Erythroblast (primary cell): ENCODE measurements at regions not wholly inside any gene's neighbourhood (a gene's known extent, or its start where the extent isn't known, plus 50 kb on each side); places are given as distances from the start of the nearest gene placed in this dataset.

ENCODE experiments used
- DNase-seq, 2 experiments: peaks; one replicate each; lab custom pipeline; 2025; lab: John Stamatoyannopoulos, UW
- GATA1 ChIP-seq: IDR thresholded peaks from 2 replicates; pipeline ENCODE4 v1.6.1; 2011; ENCODE audit warnings: low read depth, mild to moderate bottlenecking, control low read depth, low read length, moderate library complexity
- POLR2A ChIP-seq: IDR thresholded peaks from 2 replicates; pipeline ENCODE4 v1.6.1; 2011; ENCODE audit warnings: mild to moderate bottlenecking, low read length

DNA sequence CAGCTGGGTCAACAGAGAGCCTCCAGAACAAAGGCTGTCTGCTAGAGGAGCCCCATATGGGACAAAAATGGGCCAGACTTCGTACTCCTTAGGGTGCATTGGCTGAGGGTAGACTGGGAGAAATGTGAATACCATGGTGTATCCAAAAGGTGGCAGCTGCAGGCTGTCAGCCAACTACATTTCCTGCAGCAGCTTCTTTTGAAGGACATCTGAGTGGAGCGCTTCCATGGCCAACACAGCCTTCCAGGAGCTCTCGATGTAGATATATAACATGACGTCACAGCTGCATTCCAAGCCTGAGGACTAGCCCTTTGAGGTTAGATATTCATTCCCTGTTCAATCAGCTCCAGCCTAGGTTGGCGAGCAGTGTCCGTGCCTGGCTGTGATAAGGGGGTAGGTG, 107.7 kb downstream of the MAB21L3 start:
- no peak for DNase-seq
- TF ChIP-seq GATA1 = no peak
- TF ChIP-seq POLR2A = no peak

DNA sequence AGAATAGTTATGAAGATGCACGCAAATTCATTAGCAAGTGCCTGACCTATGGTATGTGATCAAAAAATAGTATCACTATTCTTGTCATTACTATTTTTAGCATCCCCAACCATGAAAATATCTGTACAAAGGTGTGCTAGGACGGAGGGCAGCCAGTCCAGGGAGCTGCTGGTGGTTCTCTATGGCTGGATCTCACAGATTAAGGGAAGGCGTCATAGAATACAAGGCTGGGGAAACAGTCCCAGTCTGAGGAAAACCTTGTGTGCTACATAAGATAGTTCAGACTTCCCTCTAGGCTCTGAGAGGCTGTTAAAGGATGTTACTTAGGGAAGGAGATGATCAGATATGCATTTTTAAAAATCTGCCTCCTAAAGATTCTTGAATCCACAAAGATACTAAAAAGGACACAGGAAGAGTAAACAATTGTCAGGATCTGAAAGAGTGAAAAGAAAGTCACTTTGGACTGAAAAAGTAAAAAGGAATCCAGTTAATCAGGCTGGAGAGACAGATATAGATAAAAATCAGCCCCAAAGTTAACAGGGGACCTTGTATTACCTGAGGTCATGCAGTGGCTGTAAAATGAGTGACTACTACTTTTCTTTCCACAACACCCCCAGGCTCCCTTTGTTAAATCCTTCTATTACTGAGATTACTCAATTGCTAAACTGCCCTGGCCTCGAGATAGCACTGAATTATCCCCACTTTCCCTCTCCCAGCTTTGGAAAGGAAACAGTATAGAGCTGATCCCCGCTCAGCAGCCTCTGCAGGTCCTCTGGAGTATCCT, 108.6 kb downstream of the MAB21L3 start:
- no peak for DNase-seq
- TF ChIP-seq GATA1 = no peak
- TF ChIP-seq POLR2A = no peak

DNA sequence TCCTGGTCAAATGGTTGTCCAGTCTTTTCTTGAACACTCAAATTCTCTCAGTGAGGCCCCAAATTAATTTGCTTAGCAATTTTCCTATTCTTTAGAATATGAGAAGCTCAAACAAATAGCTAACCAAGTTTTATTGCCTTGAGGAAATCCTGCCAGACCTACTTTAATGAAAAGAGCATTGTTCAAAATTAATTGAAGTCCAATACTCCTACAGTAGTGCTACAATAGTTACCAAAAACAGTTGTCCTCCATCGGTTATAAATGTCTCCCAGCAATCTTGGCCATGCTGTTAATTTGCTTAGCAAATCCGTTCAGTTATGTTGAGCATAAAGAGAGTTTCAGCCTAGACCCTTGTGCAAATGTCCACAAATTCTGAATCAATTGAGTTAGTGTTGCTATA, 112.9 kb downstream of the MAB21L3 start:
- no peak for TF ChIP-seq GATA1
- TF ChIP-seq POLR2A = no peak
- no peak for DNase-seq

DNA sequence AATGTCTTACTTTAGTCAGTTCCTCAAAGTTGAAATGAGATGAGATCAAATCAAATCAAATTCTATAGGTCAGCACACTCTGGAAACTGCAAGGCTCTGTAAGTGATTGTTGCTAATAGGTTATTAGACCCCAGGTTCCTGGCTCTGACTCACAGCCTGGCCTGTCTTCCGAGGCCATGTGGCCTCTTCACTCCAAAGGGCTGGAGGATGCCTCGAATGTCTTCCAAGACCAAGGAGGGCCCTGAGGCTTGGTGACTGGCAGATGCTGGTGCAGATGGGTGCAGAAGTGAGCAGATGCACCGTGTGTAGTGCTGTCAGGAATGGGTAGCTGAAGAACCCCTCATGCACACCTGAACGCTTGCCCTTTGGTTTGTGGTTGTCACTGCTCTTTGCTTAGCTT, 113.4 kb downstream of the MAB21L3 start:
- no peak for TF ChIP-seq GATA1
- no peak for TF ChIP-seq POLR2A
- DNase-seq = no peak

DNA sequence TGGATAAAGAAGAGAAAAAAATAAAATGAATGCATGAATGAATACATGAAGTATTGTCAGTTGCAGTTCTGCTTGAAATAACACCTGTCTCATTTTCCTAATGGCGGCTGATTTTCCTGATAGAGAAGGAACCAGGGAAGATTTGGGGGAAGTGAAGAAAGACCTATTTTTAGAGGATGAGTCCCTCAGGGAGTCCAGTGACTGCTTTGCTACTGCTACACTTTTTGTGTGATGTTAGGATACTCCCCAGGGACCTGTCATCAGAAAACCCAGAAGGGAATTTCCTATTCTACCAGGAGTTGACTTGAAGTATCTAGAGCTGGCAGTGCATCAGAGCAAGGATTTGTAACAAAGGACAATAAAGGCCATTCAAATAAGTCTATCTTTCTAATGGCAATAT, 114.8 kb downstream of the MAB21L3 start:
- no peak for DNase-seq
- no peak for TF ChIP-seq GATA1
- no peak for TF ChIP-seq POLR2A

DNA sequence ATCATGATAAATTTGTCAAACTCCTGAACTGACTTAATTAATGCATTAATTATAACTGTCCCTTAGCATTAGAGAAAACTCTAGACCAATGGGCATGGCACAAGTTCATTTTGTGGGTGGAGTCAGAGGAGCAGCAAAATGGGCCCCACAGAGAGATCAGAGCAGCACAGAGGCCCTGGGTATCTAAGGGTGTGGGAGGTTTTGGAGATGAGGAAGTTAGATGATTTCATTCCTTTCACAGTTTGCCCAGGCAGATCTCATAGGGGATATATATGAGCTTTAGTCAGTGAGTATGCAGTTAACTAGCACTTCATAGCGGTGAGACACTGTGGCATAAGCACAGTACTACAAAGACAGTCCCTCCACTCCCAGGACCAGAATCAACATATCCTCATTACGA, 117.3 kb downstream of the MAB21L3 start:
- TF ChIP-seq GATA1 = no peak
- TF ChIP-seq POLR2A = no peak

DNA sequence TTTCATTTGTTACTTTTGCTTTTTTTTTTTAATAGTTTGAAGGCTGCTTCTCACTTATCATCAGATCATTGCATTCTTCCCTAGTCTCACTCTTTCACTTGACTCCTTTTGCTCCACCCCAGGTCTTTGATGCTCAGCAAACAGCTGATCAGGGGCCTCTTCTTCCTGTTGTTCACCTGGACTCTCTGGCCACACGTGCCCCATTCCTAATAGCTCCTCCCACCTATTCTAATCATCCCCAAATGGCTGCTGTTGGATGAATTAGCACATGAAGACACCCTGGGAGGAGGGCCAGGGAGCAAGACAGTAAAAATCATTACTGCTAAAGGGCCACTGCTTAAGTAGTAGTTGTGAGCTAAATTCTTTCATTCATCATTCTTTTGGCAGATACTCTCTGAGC, 119.5 kb downstream of the MAB21L3 start:
- no peak for DNase-seq
- TF ChIP-seq GATA1 = no peak

More for the DNA sequence above, 117.3 kb downstream of the MAB21L3 start:
- no peak for DNase-seq

DNA sequence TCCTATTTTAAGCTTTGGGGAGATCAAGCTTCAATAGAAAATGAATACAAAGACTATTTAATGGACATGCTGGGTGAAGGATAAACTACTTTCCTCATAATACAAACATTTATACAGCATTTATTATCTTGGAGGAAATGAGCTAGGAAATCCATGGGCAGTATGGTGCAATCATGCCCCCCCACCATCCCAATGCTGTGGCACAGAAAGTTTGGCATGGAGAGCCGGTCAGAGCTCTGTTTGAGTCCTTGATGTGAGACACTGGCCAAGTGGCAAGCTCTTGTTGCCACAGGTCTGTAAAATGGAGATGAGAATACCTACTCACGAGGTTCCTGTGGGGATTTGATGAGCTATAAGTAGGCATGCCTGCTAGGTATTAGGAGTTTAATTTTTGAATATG, 120.6 kb downstream of the MAB21L3 start:
- TF ChIP-seq POLR2A = no peak
- TF ChIP-seq GATA1 = no peak
- DNase-seq = no peak

DNA sequence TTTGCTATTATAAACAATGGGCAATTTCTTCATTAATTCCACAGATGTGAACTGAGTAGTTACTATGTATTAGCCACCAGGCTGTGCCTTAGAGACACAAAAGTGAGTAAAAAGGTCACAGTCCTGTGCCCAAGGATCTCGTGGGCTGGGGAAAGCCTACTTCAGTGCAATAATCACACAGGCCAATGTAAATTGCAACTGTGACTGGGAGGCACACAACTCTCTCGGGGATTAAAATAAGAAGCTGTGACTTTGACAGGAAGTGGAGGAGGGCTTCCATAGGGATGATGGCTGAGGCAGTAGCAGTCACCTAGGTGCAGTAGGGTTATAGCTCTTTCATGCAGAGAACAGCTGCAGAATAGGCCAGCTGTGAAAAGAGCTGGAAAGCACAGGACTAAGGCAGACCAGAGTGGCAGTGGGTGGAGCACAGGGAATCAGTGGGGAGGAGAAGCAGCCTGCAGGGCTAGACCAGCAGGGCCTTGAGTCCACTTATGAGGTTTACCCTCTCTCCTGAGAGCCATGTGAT, 121.9 kb downstream of the MAB21L3 start:
- no peak for DNase-seq
- no peak for TF ChIP-seq POLR2A
- TF ChIP-seq GATA1 = no peak

DNA sequence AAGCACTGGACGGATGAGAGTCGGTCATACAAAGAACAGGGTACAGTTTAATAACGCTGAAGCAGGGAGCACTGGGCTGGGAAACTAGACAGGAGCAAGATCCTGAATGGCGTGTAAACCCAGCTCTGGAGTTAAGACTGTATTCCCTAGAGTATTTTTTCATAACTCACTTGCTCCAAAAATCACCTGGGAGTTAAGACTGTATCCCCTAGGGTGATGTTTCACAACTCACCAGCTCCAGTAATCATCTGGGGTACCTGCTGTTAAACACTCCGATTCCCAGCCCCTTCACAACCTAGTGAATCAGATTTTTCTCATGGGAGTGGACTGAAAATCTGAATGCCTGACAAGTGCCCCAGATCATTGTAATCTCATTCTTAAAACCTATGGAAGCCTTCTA, 123.2 kb downstream of the MAB21L3 start:
- DNase-seq = no peak

DNA sequence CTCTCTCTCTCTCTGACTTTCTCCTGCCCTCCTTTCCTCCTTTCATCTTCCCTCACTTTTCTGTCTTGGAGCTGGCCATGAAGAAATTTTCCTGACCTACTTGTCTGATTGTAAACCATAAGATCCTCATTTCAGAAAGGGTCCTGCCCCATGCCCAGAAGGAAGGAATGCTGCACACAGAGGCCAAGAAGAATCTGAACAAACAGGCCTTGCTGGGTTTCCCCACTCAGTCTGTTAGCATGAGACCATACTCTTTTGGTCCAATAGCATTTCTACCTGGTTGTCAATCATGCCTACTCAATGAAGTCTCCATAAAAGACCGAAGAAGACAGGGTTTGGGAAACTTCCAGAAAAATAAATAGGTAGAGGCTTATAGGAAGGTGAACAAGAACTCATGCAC, 128.7 kb downstream of the MAB21L3 start:
- TF ChIP-seq POLR2A (no peak), GATA1 (no peak)
- no peak for DNase-seq

More for the DNA sequence above, 123.2 kb downstream of the MAB21L3 start:
- TF ChIP-seq POLR2A (no peak), GATA1 (no peak)

DNA sequence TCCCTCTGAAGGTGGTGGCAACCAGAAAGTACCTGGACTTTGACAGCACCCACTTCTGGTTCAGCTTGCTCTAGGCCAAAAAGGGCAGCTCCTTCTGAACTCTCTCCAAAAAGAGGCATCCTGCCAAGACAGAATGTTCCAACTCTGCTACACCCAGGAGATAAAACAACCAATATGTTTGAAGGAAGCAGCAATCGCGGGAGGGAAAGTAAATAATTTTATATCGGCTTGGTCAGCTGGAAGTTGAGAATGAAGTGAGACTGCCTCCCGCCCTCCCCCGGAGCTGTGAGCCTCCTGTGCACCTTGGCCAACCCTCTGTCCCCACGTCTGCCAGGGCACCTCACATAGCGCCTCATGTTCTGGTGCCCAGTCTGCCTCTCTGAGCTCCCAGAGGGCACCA, 130.3 kb upstream of the ATP1A1 start:
- no peak for TF ChIP-seq GATA1
- no peak for TF ChIP-seq POLR2A
- no peak for DNase-seq

DNA sequence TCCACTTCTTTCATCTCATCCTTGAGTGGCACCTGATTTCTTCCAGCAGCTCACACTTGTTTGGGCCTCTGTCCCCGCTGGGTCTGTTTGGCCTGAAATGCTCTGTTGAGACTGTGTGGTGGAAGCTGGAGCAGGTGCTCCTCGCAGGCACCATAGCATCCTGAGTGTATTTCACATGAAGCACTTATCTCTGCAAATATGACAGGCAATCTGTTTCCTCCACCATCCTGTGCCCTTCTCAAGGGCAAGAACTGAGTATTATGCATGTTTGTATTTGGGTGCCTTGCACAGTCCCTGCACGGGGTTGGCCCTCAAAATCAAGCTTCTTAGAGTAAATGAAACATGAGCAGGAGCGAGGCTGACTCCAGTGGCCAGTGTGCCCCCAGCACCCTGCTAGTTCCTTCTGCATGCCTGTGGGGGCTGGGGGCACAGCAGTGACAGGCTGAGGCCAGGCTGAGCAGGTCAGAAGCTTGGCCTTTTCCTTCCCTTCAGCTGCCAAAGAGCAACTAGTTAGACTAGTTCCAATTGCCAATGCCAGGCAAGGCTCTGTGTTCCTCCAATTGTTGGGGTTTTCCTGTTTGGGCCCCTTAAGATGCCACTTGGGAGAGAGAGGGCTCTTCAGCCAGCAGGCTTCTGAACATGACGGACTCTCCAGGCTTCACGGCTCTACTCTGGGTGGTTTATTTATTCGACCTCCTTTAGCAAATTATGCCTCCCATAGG, 129.6 kb upstream of the ATP1A1 start:
- TF ChIP-seq POLR2A = no peak
- TF ChIP-seq GATA1 = no peak
- DNase-seq = no peak

DNA sequence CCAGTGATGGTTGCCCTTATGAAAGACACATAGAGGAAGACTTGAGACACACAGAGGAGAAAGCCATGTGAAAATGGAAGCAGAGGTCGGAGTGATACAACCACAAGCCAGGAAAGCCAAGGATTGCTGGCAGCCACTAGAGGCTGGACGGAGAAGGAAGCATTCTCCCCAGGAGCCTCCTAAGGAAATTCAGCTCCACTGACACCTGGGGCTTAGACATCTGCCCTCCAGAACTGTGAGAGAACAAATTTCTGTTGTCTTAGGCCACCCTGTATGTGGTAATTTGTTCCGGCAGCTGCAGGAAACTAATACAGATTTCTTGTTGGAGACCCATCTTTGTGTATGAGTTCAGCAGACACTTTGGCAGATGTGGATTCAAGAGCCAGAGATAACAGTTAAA, 126.9 kb upstream of the ATP1A1 start:
- no peak for TF ChIP-seq POLR2A
- TF ChIP-seq GATA1 = no peak
- DNase-seq = no peak

DNA sequence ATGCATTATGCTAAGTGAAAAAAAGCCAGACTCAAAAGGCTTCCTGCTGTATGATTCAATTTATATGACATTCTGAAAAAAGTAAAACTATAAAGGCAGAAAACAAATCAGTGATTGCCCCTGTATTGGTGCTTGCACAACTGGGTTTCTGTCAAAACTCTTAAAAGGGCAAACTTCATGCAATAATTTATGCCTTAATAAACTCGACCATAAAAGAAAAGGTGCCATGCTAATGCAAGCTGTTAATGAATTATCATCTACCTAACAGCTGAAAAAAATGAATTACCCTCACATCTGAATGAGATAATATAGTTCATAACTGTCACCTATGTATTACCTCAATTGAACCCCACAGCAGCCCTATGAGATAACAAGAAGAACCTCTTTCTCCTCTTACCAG, 120.8 kb upstream of the ATP1A1 start:
- TF ChIP-seq GATA1 = no peak
- TF ChIP-seq POLR2A = no peak

More for the DNA sequence above, 120.8 kb upstream of the ATP1A1 start:
- DNase-seq = no peak
